LoVo (cell line): ENCODE measurements at regions not wholly inside any gene's neighbourhood (a gene's known extent, or its start where the extent isn't known, plus 50 kb on each side); places are given as distances from the start of the nearest gene placed in this dataset.
"Not testable (repeated sequence)": the region's sequence is repeated elsewhere in the genome, so short reads cannot be mapped to it uniquely, and the experiment has no call there.

Experiments used
- DNase-seq: peaks from one replicate; pipeline ENCODE4 v3.0.0-alpha.2; 2016; ENCODE audit warnings: low spot score

- no peak for DNase-seq
These were observed 67.4 kb downstream of the SNTN start for GRCh38 chr3:63719796-63720445.

DNA sequence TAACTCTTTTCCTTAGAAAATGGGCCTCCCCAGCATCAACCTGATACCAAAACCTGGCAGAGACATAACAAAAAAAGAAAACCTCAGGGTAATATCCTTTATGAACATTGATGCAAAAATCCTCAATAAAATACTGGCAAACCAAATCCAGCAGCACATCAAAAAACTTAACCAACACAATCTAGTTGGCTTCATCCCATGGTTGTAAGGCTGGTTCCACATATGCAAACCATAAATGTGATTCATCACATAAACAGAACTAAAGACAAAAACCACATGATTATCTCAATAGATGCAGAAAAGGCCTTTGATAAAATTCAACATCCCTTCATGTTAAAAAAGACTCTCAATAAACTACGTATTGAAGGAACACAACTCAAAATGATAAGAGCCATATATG lies 68.5 kb downstream of the SNTN start:
- DNase-seq: not testable (repeated sequence)

GRCh38 chr3:63724987-63725386 lies 72.5 kb downstream of the SNTN start:
- DNase-seq: peak; percentile 47

- DNase-seq: no peak
These were observed 74.2 kb downstream of the SNTN start for GRCh38 chr3:63726656-63727055.

GRCh38 chr3:63727233-63727632 lies 74.8 kb downstream of the SNTN start:
- no peak for DNase-seq

DNA sequence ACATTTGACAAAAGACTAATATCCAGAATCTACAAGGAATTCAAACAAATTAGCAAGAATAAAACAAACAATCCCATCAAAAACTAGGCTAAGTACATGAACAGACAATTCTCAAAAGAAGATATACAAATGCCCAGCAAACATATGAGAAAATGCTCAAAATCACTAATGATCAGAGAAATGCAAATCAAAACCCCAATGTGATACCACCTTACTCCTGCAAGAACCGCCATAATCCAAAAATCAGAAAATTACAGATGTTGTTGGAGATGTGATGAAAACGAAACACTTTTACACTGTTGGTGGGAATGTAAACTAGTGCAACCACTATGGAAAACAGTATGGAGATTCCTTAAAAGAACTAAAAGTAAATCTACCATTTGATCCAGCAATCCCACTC lies 79.4 kb downstream of the SNTN start:
- no peak for DNase-seq

GRCh38 chr3:63733278-63733677 lies 80.8 kb downstream of the SNTN start:
- not testable (repeated sequence) for DNase-seq

- not testable (repeated sequence) for DNase-seq
These were observed 82.2 kb downstream of the SNTN start for GRCh38 chr3:63734632-63735031.

DNA sequence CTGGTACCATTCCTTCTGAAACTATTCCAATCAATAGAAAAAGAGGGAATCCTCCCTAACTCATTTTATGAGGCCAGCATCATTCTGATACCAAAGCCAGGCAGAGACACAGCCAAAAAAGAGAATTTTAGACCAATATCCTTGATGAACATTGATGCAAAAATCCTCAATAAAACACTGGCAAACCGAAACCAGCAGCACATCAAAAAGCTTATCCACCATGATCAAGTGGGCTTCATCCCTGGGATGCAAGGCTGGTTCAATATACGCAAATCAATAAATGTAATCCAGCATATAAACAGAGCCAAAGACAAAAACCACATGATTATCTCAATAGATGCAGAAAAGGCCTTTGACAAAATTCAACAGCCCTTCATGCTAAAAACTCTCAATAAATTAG lies 82.3 kb upstream of the C3orf49 start:
- not testable (repeated sequence) for DNase-seq

- DNase-seq: not testable (repeated sequence)
These were observed 80.5 kb upstream of the C3orf49 start for GRCh38 chr3:63738577-63738976.

- DNase-seq: no peak
These were observed 79.6 kb upstream of the C3orf49 start for GRCh38 chr3:63739474-63739873.

GRCh38 chr3:63740116-63740515 lies 79.0 kb upstream of the C3orf49 start:
- DNase-seq: no peak

GRCh38 chr3:63744693-63745092 lies 74.4 kb upstream of the C3orf49 start:
- not testable (repeated sequence) for DNase-seq

- DNase-seq: no peak
These were observed 73.3 kb upstream of the C3orf49 start for GRCh38 chr3:63745757-63746156.

DNA sequence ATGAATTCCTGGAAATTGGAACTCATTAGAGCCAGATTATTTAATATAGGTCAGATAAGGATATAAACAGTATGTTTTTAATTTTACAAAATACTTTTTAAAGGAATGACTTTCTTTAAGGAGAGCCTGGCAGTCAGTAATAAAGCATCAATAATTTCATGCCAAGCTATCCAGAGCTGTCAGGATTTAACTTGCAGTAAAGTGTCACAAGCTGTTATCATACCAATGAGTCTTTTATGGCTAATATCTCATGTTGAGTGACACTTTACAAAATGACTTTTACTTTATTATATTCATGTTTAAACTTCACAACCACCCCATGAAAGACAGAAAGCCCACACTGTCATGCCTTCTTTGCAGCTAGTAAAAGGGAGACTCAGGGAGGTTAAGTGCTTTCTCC lies 72.9 kb upstream of the C3orf49 start:
- DNase-seq: no peak

DNA sequence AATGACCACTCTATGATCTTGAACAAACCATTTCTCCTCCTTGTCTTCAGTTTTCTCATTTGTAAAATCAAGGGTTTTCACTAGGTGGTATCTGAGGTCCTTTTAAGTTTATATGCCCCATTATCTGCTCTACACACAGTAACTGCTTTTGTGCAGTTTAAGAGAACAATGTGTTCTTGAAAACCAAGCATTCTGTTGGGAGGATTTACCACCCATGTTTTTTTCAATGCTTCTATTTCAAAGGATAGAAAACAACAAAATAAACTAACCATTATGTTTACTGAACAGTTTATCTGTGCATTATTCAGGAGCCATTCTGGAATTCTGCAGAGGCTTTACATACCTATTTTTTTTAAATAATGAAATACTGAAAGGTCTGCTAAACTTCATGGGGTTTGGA lies 67.6 kb upstream of the C3orf49 start:
- DNase-seq: no peak

DNA sequence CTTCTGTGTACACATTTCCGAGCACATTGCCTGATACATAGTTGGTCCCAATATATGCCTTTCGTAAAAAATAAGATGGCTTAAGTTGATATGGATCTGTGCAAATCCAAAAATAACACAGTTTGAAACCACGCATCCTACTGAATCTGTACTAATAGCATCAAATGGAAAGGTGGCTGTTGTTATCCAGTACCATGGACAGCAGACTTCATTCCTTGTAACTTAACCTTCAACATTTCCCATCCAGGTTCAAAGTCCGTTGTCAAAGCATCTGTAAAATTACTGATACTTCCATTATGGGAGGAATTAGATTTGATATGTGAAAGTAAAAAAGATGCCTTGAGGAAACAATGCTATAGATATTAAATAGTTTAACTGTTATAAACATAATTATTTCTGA lies 65.5 kb upstream of the C3orf49 start:
- DNase-seq: peak; percentile 50

DNA sequence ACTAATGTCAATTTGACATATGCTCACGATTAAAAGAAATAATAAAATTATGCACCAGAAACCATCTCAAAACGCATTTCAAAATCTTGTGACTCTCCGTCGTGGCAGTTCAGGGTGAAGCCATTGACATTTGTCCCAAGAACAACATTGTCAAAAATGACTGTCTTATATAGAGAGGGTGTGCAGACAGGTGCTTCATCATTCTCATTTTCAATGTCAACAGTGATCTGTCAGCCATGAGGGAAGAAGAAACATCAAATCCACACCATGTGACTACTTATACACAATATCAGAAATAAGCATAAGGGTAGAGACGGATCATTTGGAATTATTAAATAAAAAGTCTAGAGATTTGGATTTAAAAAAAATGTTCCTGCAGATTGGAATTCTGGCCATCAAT lies 65.1 kb upstream of the C3orf49 start:
- DNase-seq: no peak

- DNase-seq: no peak
These were observed 56.9 kb upstream of the C3orf49 start for GRCh38 chr3:63762180-63762579.

DNA sequence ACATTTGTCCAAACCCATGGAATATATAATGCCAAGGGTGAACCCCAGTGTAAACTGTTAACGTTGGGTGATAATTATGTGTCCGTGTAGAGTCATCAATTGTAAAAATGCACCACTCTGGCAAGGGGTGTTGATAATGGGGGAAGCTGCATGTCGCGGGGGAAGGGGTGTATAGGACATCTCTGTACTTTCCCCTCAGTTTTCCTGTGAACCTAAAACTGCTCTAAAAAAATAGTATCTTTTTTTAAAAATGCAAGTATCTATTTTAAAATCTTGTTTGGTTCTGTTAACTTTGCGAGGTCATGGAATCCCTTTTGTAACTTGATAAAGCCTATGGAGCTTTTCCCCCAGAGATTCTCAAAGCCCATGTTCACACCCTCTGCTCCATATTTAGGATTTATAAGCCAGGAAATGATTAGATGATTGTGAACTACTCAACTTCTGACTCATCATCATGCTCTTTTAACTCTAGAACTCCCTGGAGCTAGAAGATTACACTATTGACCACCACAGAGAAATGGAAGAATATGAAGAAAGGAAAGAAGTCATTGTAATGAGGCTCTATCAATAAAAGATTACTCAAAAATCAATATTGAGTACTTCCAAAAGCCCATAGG lies 56.1 kb upstream of the C3orf49 start:
- DNase-seq: no peak

GRCh38 chr3:63764511-63764910 lies 54.6 kb upstream of the C3orf49 start:
- DNase-seq: no peak

- DNase-seq: no peak
These were observed 52.8 kb upstream of the C3orf49 start for GRCh38 chr3:63766261-63766660.

- no peak for DNase-seq
These were observed 50.7 kb upstream of the C3orf49 start for GRCh38 chr3:63768386-63768785.

- DNase-seq: no peak
These were observed 50.2 kb upstream of the C3orf49 start for GRCh38 chr3:63768888-63769287.
